ENCODE measurements at regions not wholly inside any gene's neighbourhood (a gene's known extent, or its start where the extent isn't known, plus 50 kb on each side); places are given as distances from the start of the nearest gene placed in this dataset.

DNA sequence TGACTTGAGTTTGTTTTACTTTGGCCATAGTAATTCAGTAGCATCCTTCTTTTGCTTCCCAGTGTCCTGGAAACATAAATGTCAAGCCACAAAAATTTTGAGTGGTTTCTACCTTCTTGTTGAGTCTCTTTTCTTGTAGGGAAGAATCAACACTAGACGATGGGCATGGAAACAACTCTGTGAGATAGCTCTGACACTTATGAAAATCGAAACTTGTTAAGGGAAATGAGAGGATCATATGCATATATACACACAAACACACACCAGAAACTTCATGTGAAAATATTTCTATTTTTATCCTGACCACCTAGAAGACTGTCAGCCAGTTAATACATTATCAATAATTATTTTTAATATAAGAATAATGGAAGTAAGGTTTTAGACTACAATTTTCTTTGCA lies 1247.3 kb upstream of the FLRT2 start:
- no peak overlapping the region for H3K4me3 ChIP-seq
- H3K4me1 ChIP-seq (replicated peaks): no peaks in the 10 kb centered on the region
- H3K27ac ChIP-seq: no peak overlapping the region
- H3K9me3 ChIP-seq: no peaks in the 10 kb centered on the region
- TF ChIP-seq POLR2AphosphoS5 (IDR thresholded peaks at IDR 0.05) (no peak), POLR2A (IDR thresholded peaks at IDR 0.05) (no peak)
- TF ChIP-seq, protein P1, sequence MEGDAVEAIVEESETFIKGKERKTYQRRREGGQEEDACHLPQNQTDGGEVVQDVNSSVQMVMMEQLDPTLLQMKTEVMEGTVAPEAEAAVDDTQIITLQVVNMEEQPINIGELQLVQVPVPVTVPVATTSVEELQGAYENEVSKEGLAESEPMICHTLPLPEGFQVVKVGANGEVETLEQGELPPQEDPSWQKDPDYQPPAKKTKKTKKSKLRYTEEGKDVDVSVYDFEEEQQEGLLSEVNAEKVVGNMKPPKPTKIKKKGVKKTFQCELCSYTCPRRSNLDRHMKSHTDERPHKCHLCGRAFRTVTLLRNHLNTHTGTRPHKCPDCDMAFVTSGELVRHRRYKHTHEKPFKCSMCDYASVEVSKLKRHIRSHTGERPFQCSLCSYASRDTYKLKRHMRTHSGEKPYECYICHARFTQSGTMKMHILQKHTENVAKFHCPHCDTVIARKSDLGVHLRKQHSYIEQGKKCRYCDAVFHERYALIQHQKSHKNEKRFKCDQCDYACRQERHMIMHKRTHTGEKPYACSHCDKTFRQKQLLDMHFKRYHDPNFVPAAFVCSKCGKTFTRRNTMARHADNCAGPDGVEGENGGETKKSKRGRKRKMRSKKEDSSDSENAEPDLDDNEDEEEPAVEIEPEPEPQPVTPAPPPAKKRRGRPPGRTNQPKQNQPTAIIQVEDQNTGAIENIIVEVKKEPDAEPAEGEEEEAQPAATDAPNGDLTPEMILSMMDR (IDR thresholded peaks at IDR 0.05): no peak
- intact Hi-C loops (cut with DNase I): no loop called here
- no peak for DNase-seq (ENCODE audit: low spot score)
- WGBS: 87% methylated on average over 2 of the region's 2 CpGs
- no peaks in the 10 kb centered on the region for H3K27me3 ChIP-seq (replicated peaks; ENCODE audit: insufficient read depth)
- no peaks in the 10 kb centered on the region for H3K36me3 ChIP-seq

DNA sequence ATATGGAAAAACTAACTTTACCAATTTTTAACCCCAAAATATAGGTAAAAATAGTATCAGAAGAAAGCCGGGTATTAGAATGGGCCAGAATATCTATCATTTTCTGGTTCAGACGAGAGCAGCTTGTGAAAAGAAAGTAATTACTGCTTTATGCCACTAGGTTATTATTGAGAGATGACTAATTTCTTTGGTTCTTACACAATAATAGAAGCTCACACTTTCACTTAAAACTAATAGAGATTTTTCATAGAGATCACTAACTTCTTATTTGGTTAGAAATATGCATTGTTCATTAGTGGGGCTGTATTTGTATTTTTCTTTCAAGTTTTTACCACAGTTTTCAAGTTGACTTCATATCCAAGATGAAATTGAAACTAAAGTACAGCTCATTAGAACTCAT lies 1241.2 kb upstream of the FLRT2 start:
- TF ChIP-seq POLR2AphosphoS5 (IDR thresholded peaks at IDR 0.05): no peak
- TF ChIP-seq POLR2A (IDR thresholded peaks at IDR 0.05): no peak
- TF ChIP-seq, protein P1 (IDR thresholded peaks at IDR 0.05): peak in 1 of 4 experiments; percentile 12
- H3K36me3 ChIP-seq: no peaks in the 10 kb centered on the region
- no peaks in the 10 kb centered on the region for H3K9me3 ChIP-seq
- no peak for DNase-seq (ENCODE audit: low spot score)
- WGBS: 79% methylated on average over 2 of the region's 2 CpGs
- H3K4me3 ChIP-seq: no peak overlapping the region
- intact Hi-C loops (cut with DNase I): no loop called here
- no peaks in the 10 kb centered on the region for H3K27me3 ChIP-seq (replicated peaks; ENCODE audit: insufficient read depth)
- H3K27ac ChIP-seq: no peak overlapping the region
- no peaks in the 10 kb centered on the region for H3K4me1 ChIP-seq (replicated peaks)

DNA sequence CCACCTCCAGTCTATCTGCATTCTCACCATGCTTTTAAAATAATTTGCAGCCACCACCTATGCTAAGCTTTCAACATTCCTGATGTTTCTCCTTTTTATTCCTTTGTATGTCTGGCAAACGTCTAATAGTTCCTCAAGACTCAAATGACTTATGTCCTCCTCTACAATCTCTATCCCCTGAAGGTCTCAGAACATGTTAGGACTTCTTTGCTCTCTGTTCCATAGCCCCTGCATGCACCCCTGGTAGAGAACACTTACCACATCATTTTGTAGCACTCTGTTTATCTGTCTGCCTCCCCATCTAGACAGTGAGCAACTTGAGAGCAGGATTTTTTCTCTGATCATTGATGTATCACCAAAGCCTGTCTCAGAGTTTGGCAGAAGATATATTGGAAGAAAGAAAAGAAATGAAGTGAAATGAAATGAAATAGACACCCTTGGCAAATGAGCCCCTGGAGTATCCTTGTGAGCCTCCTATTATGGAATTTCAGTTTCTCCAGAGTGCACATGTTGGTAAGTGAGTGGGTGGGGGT lies 1231.2 kb upstream of the FLRT2 start:
- no peaks in the 10 kb centered on the region for H3K4me1 ChIP-seq (replicated peaks)
- no peak overlapping the region for H3K27ac ChIP-seq
- no peaks in the 10 kb centered on the region for H3K27me3 ChIP-seq (replicated peaks; ENCODE audit: insufficient read depth)
- H3K4me3 ChIP-seq: no peak overlapping the region
- 40% methylated on average over 1 of the region's 1 CpG for WGBS
- TF ChIP-seq, protein P1 (IDR thresholded peaks at IDR 0.05): no peak
- TF ChIP-seq POLR2A (IDR thresholded peaks at IDR 0.05) (no peak), POLR2AphosphoS5 (IDR thresholded peaks at IDR 0.05) (no peak)
- no peak for DNase-seq (ENCODE audit: low spot score)
- intact Hi-C loops (cut with DNase I): no loop called here
- no peaks in the 10 kb centered on the region for H3K9me3 ChIP-seq
- H3K36me3 ChIP-seq: no peaks in the 10 kb centered on the region

DNA sequence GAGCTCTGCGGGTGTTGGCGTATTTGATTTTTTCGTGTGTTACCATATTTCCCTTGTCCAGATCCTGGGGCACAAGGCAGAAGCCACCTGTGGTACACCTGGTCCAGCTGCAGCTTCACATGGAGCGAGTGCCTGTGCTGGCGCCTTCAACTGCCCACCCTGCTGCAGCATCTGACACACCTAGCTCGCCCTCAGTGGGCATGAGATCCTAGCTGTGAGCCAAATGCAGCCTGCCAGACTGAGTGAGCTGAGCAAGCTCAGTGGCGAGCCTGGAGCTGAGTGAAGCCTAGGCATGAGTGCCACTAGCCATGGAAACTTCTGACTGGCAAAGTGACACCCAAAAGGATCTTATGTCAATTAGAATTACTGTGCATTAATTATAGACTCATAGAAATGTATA lies 1226.8 kb upstream of the FLRT2 start:
- no peaks in the 10 kb centered on the region for H3K36me3 ChIP-seq
- intact Hi-C loops (cut with DNase I): no loop called here

DNA sequence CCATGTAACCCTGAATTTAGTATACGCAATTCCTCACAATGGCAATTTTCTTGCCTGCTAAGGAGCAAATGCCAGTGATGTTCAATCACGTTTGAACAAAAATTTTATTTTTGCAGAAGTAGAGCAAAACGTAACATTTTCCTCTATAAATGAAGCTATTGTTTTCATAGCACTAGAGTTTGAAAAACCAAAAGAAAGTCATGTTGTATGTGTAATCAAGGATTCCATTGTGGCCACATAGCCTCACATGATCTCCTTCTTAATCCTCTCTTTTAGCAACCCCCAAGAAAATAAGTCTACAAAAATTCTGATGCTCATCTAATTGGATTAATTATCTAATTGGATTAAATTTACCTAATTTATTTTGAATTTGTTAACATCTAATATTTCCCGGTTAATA lies 1217.4 kb upstream of the FLRT2 start:
- intact Hi-C loops (cut with DNase I): no loop called here
- H3K9me3 ChIP-seq: no peaks in the 10 kb centered on the region
- no peaks in the 10 kb centered on the region for H3K36me3 ChIP-seq
- WGBS: 80% methylated on average over 4 of the region's 4 CpGs
- no peak for TF ChIP-seq POLR2A (IDR thresholded peaks at IDR 0.05)
- TF ChIP-seq POLR2AphosphoS5 (IDR thresholded peaks at IDR 0.05): no peak
- TF ChIP-seq, protein P1 (IDR thresholded peaks at IDR 0.05): no peak
- H3K27ac ChIP-seq: no peak overlapping the region
- no peak for DNase-seq (ENCODE audit: low spot score)
- H3K4me3 ChIP-seq: no peak overlapping the region
- no peaks in the 10 kb centered on the region for H3K27me3 ChIP-seq (replicated peaks; ENCODE audit: insufficient read depth)
- no peaks in the 10 kb centered on the region for H3K4me1 ChIP-seq (replicated peaks)

More for the DNA sequence above, 1226.8 kb upstream of the FLRT2 start:
- 98% methylated on average over 7 of the region's 7 CpGs for WGBS
- no peaks in the 10 kb centered on the region for H3K4me1 ChIP-seq (replicated peaks)
- H3K27me3 ChIP-seq (replicated peaks; ENCODE audit: insufficient read depth): no peaks in the 10 kb centered on the region
- TF ChIP-seq POLR2A (IDR thresholded peaks at IDR 0.05) (no peak), POLR2AphosphoS5 (IDR thresholded peaks at IDR 0.05) (no peak)
- TF ChIP-seq, protein P1 (IDR thresholded peaks at IDR 0.05): no peak
- no peaks in the 10 kb centered on the region for H3K9me3 ChIP-seq
- no peak for DNase-seq (ENCODE audit: low spot score)
- no peak overlapping the region for H3K4me3 ChIP-seq
- no peak overlapping the region for H3K27ac ChIP-seq

Data from prostate gland (tissue), 2 donors.